IMR-90 (cell line): ENCODE measurements at regions not wholly inside any gene's neighbourhood (a gene's known extent, or its start where the extent isn't known, plus 50 kb on each side); places are given as distances from the start of the nearest gene placed in this dataset.
"Not testable (repeated sequence)": the region's sequence is repeated elsewhere in the genome, so short reads cannot be mapped to it uniquely, and the experiment has no call there.

ENCODE experiments used
- ATAC-seq: fragments of 200-7000 bp; cut with Tn5 transposase; 2 replicates; pipeline ENCODE4 v1.9.1; 2020; ENCODE audit warnings: low read depth, mild to moderate bottlenecking, moderate library complexity
- BruUV-seq: library from RNA; stranded (reverse); fragments of 400-500 nt; replicated peaks from 2 replicates; lab custom pipeline; 2021; lab: Mats Ljungman, UMichigan
- CTCF ChIA-PET: fragments of 300-600 bp; formaldehyde crosslinking; extraction: SDS; loops from one replicate; lab custom pipeline; 2021; ENCODE audit warnings: antibody characterized with exemption; lab: Yijun Ruan, JAX
- POLR2A ChIA-PET: fragments of 300-600 bp; sonication (Branson Sonifier 250); formaldehyde crosslinking; loops from one replicate; lab custom pipeline; 2022; ENCODE audit warnings: antibody characterized with exemption; ENCODE audit not compliant: unreplicated experiment; lab: Charles Lee
- DNase-seq: peaks from one replicate; pipeline ENCODE4 v3.0.0; 2013
- H2AFZ ChIP-seq: replicated peaks from 2 replicates; pipeline ENCODE3; 2013; ENCODE audit warnings: low read length, mild to moderate bottlenecking; ENCODE audit not compliant: poor library complexity
- H2AK5ac ChIP-seq: 2 replicates; pipeline ENCODE4 v1.6.1; 2013; ENCODE audit warnings: low read depth, low read length, inconsistent platforms
- H2AK9ac ChIP-seq: replicated peaks from 2 replicates; pipeline ENCODE3; 2013; ENCODE audit warnings: mild to moderate bottlenecking, low read depth, low read length, moderate library complexity; ENCODE audit not compliant: poor library complexity
- H2BK120ac ChIP-seq: 2 replicates; pipeline ENCODE4 v1.6.1; 2013; ENCODE audit warnings: low read depth, low read length, inconsistent platforms
- H2BK15ac ChIP-seq: 3 replicates; pipeline ENCODE4 v1.6.1; 2013; ENCODE audit warnings: low read depth, low read length, inconsistent platforms
- H2BK20ac ChIP-seq: 2 replicates; pipeline ENCODE4 v1.6.1; 2013; ENCODE audit warnings: low read depth, mild to moderate bottlenecking, inconsistent platforms, low read length, moderate library complexity
- H2BK5ac ChIP-seq: 2 replicates; pipeline ENCODE4 v1.6.1; 2013; ENCODE audit warnings: mild to moderate bottlenecking, low read depth, low read length, inconsistent platforms; ENCODE audit not compliant: poor library complexity, severe bottlenecking
- H3K14ac ChIP-seq: replicated peaks from 2 replicates; pipeline ENCODE4 v1.6.1; 2013; ENCODE audit warnings: low read depth, low read length, inconsistent platforms
- H3K18ac ChIP-seq: 2 replicates; pipeline ENCODE4 v1.6.1; 2013; ENCODE audit warnings: low read depth, low read length, control low read depth
- H3K23ac ChIP-seq: 2 replicates; pipeline ENCODE4 v1.6.1; 2013; ENCODE audit warnings: low read depth, low read length, inconsistent platforms
- H3K27ac ChIP-seq: 2 replicates; pipeline ENCODE4 v1.5.1; 2013; ENCODE audit warnings: mild to moderate bottlenecking, control low read depth, low read length; ENCODE audit not compliant: insufficient read depth
- H3K27me3 ChIP-seq: 2 replicates; pipeline ENCODE4 v1.6.1; 2013; ENCODE audit warnings: low read length; ENCODE audit not compliant: control insufficient read depth, insufficient read depth
- H3K36me3 ChIP-seq: 2 replicates; pipeline ENCODE4 v1.6.1; 2013; ENCODE audit warnings: low read length, mixed read lengths; ENCODE audit not compliant: control insufficient read depth, insufficient read depth
- H3K4ac ChIP-seq: 2 replicates; pipeline ENCODE4 v1.6.1; 2013; ENCODE audit warnings: low read depth, low read length, inconsistent platforms
- H3K4me1 ChIP-seq: 2 replicates; pipeline ENCODE4 v1.6.1; 2013; ENCODE audit warnings: low read length, mixed read lengths; ENCODE audit not compliant: control insufficient read depth, insufficient read depth
- H3K4me2 ChIP-seq: 2 replicates; pipeline ENCODE4 v1.6.1; 2013; ENCODE audit warnings: low read depth, mild to moderate bottlenecking, control low read depth, low read length, moderate library complexity
- H3K4me3 ChIP-seq: 2 replicates; pipeline ENCODE4 v1.5.1; 2013; ENCODE audit warnings: low read depth, mild to moderate bottlenecking, control low read depth, low read length, moderate library complexity; ENCODE audit not compliant: insufficient read depth
- H3K56ac ChIP-seq: 2 replicates; pipeline ENCODE4 v1.6.1; 2013; ENCODE audit warnings: low read length, inconsistent platforms; ENCODE audit not compliant: insufficient read depth; ENCODE audit errors: extremely low read depth
- H3K79me1 ChIP-seq, 2 experiments: 2 replicates each; pipeline ENCODE4 v1.6.1; 2013; ENCODE audit warnings: low read length in 2 of 2, inconsistent platforms in 1 of 2, low read depth in 1 of 2
- H3K9ac ChIP-seq: 2 replicates; pipeline ENCODE4 v1.6.1; 2013; ENCODE audit warnings: low read depth, low read length, control low read depth
- H3K9me1 ChIP-seq: 2 replicates; pipeline ENCODE4 v1.6.1; 2013; ENCODE audit warnings: low read length, inconsistent platforms; ENCODE audit not compliant: insufficient read depth
- H3K9me3 ChIP-seq: 2 replicates; pipeline ENCODE4 v1.6.1; 2013; ENCODE audit warnings: low read length; ENCODE audit not compliant: control insufficient read depth, insufficient read depth
- H4K20me1 ChIP-seq: 2 replicates; pipeline ENCODE4 v1.6.1; 2013; ENCODE audit warnings: low read length, inconsistent platforms; ENCODE audit not compliant: insufficient read depth
- H4K5ac ChIP-seq: 2 replicates; pipeline ENCODE4 v1.6.1; 2013; ENCODE audit warnings: mild to moderate bottlenecking, low read depth, low read length, control low read depth
- H4K8ac ChIP-seq, 2 experiments: 2 replicates each; pipeline ENCODE4 v1.6.1; 2013; ENCODE audit warnings: low read depth in 2 of 2, low read length in 2 of 2, control low read depth in 1 of 2, inconsistent platforms in 1 of 2
- H4K91ac ChIP-seq: 2 replicates; pipeline ENCODE4 v1.6.1; 2013; ENCODE audit warnings: low read depth, low read length, inconsistent platforms; ENCODE audit not compliant: insufficient read depth
- WGBS, 2 experiments: methylation state at CpG; one replicate each; pipeline versions ENCODE4 v1.1.5 to v1.1.7; 2013; ENCODE audit warnings: missing lambda C conversion rate in 2 of 2; ENCODE audit not compliant: insufficient read length in 1 of 2; ENCODE audit errors: extremely low coverage in 2 of 2; 5-methylcytosine and 5-hydroxymethylcytosine counted together
- dilution Hi-C: fragments of 300-500 bp; cut with HindIII; formaldehyde crosslinking; loops from one replicate; pipeline ENCODE4 v1.14.3; 2018; ENCODE audit warnings: low sequenced_read_pairs; ENCODE audit not compliant: unreplicated experiment
- in situ Hi-C: fragments of 300-500 bp; cut with MboI; formaldehyde crosslinking; loops from 3 replicates; pipeline ENCODE4 v1.14.3; 2019; ENCODE audit warnings: low sequenced_read_pairs, inconsistent platforms, mixed read lengths
- intact Hi-C: fragments of 100-400 bp; cut with micrococcal nuclease; formaldehyde crosslinking; loops from 2 replicates; pipeline ENCODE4 v1.10.0; 2022

- H3K23ac ChIP-seq, H3K27me3 ChIP-seq, H3K9me3 ChIP-seq, H4K5ac ChIP-seq, H3K4me3 ChIP-seq, H2BK5ac ChIP-seq, BruUV-seq, dilution Hi-C loops, H2AFZ ChIP-seq, H3K56ac ChIP-seq, in situ Hi-C loops, CTCF ChIA-PET, H4K8ac ChIP-seq, H3K27ac ChIP-seq, H3K9me1 ChIP-seq, H3K79me1 ChIP-seq, H3K4me1 ChIP-seq, ATAC-seq, H2BK15ac ChIP-seq, intact Hi-C loops, H3K18ac ChIP-seq, POLR2A ChIA-PET, H3K36me3 ChIP-seq, H2BK120ac ChIP-seq, H2AK9ac ChIP-seq, H3K4me2 ChIP-seq, H3K14ac ChIP-seq, H2BK20ac ChIP-seq, H2AK5ac ChIP-seq, DNase-seq, H4K91ac ChIP-seq, H3K4ac ChIP-seq, H3K9ac ChIP-seq, H4K20me1 ChIP-seq: not testable (repeated sequence)
- WGBS, 2 experiments, result no CpG with 5 or more reads among the region's 3 CpGs
These were observed 116.3 kb upstream of the NBPF8 start for GRCh38 chr1:120298487-120298886.

GRCh38 chr1:120297345-120297953 lies 117.4 kb upstream of the NBPF8 start:
- H3K4me3 ChIP-seq, H4K91ac ChIP-seq, H3K27ac ChIP-seq, H2BK20ac ChIP-seq, H3K23ac ChIP-seq, ATAC-seq, CTCF ChIA-PET, H4K5ac ChIP-seq, H3K9me3 ChIP-seq, H2AFZ ChIP-seq, H2AK5ac ChIP-seq, H3K56ac ChIP-seq, H3K14ac ChIP-seq, H3K79me1 ChIP-seq, in situ Hi-C loops, DNase-seq, H3K4me1 ChIP-seq, H3K9me1 ChIP-seq, H3K4ac ChIP-seq, H3K18ac ChIP-seq, H3K9ac ChIP-seq, H4K20me1 ChIP-seq, POLR2A ChIA-PET, H2BK120ac ChIP-seq, H2BK15ac ChIP-seq, H3K36me3 ChIP-seq, BruUV-seq, H3K4me2 ChIP-seq, H4K8ac ChIP-seq, H2AK9ac ChIP-seq, H2BK5ac ChIP-seq, H3K27me3 ChIP-seq, intact Hi-C loops, dilution Hi-C loops: not testable (repeated sequence)
- WGBS, 2 experiments, result no CpG with 5 or more reads among the region's 3 CpGs
